ENCODE measurements at regions not wholly inside any gene's neighbourhood (a gene's known extent, or its start where the extent isn't known, plus 50 kb on each side); places are given as distances from the start of the nearest gene placed in this dataset.

GRCh38 chr9:32130709-32131108 is 253.7 kb upstream of the ACO1 start (continued):
- TF ChIP-seq KLF16 (CRISPR knock-in tag; IDR thresholded peaks at IDR 0.05) (peak in 1 of 2 experiments; percentile 57; a peak in 1 of 4 replicates), ZNF644 (CRISPR knock-in tag; IDR thresholded peaks at IDR 0.05; ENCODE audit: low read depth) (0 out of 2 replicates have a peak, but pooled peaks have one; percentile 32), ARID3A (IDR thresholded peaks at IDR 0.05; ENCODE audit: low read depth, low read length) (peak; percentile 57; the same call in 1 of the 2 replicates), HOMEZ (CRISPR knock-in tag; IDR thresholded peaks at IDR 0.05; ENCODE audit: low read depth) (peak; percentile 60; the same call in 1 of the 2 replicates), POGZ (CRISPR knock-in tag; IDR thresholded peaks at IDR 0.05) (peak; percentile 45), ATF4 (CRISPR knock-in tag; IDR thresholded peaks at IDR 0.05) (peak in 1 of 2 experiments; percentile 47; a peak in 2 of 4 replicates), FOXP4 (CRISPR knock-in tag; IDR thresholded peaks at IDR 0.05) (0 out of 2 replicates have a peak, but pooled peaks have one; percentile 12), ZNF362 (CRISPR knock-in tag; IDR thresholded peaks at IDR 0.05; ENCODE audit: borderline replicate concordance) (peak; percentile 96), HMG20A (CRISPR knock-in tag; IDR thresholded peaks at IDR 0.05; ENCODE audit: borderline replicate concordance) (peak; percentile 56)
